ENCODE measurements at regions not wholly inside any gene's neighbourhood (a gene's known extent, or its start where the extent isn't known, plus 50 kb on each side); places are given as distances from the start of the nearest gene placed in this dataset.

GRCh38 chr20:52867305-52867704, 104.9 kb upstream of the TSHZ2 start:
- TF ChIP-seq CTCF (IDR thresholded peaks at IDR 0.05; ENCODE audit: low read length) (no peak), EZH2 (optimal IDR thresholded peaks at IDR 0.05; ENCODE audit: low read depth, low read length) (no peak)

All from MM.1S (cell line).